HG03342 (cell line): ENCODE measurements at regions not wholly inside any gene's neighbourhood (a gene's known extent, or its start where the extent isn't known, plus 50 kb on each side); places are given as distances from the start of the nearest gene placed in this dataset.

Source experiments
- ATAC-seq: cut with Tn5 transposase; IDR thresholded peaks from one replicate; pipeline ENCODE4 v1.9.1; 2021; ENCODE audit warnings: mild to moderate bottlenecking, moderate library complexity; ENCODE audit not compliant: unreplicated experiment

DNA sequence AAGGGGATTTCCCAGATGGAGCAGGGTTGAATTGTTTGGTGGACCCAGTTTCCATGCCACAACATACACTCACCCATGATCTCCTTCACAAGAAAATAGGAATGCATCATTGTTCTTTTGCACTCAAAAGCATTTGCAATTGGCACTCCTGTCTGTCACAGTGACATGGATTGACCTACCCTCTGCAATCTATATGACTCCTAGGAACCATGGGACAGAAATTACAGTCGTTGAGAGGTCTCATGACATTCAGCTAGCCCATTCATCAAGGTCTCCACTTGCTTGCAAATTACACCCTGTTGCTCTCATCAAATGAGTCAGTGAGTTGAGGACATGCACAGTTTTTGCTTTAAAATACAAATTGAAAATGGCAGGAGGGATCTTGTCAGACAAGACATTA, 448.5 kb downstream of the LPIN1 start:
- no peak for ATAC-seq

DNA sequence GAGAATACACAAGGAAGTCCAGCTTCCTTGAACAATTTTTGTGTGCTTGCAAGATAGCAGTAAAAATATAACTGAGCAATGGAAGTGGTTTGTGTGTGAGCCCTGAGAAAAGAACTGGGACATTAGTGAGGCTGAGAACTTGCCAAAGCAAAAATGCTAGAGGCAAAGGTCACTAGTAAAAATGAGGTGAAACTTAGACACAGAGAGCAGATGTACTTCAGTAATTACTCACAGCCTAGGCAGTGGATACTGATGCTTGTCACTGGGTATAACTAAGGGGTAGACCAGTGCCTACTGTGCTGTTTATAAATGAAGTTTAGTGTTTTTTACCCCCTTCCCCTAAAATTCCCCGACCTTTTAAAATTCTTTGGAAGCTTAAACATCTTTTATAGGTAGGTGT, 450.1 kb downstream of the LPIN1 start:
- ATAC-seq: no peak

DNA sequence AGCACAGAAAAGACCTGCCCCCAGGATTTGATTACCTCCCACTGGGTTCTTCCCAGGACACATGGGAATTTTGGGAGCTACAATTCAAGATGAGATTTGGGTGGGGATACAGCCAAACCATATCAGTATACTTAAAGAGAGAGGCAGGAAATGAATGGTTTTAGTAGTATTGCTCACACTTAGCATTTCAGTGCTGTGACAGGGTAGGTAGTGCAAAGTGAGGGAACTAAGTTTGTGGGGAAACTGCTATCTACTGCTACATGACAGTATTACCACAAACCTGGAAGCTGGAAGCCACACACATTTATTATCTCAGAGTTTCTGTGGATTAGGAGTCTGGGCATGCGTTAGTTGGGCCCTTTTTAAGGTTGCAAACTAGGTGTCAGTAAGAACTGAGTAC, 450.7 kb downstream of the LPIN1 start:
- ATAC-seq: no peak

DNA sequence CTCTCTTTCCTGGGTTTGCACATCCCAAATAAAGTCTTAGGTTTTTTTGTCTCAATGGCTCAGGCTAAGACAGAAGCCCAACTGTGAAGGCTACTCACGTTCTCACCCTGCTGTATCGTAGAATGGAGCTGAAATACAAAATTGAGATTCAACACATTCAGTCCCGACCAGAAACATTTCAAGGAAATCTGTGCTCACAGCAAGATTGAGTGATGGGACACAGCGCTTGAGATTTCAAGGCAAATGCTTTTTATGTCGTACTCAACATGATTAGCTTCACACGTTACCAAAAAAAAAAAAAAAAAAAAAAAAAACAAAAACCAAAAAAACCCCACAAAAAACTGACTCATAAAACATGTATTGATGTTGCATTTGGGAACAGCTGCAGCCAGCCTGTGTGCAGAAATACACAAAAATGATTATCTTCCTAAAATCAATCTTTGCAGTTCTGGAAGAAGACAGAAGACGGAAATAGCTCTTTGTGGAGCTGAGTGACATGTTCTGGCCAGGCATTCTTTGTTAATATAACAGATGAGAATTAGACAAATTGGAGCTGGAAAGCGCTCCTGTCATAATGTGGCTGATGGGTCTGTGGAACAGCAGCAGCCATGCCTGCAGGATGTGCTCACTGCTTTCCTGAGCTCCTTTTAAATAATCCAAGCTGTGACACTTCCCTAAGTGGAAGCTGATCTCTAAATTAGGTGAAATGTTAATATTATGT, 453.2 kb downstream of the LPIN1 start:
- no peak for ATAC-seq

DNA sequence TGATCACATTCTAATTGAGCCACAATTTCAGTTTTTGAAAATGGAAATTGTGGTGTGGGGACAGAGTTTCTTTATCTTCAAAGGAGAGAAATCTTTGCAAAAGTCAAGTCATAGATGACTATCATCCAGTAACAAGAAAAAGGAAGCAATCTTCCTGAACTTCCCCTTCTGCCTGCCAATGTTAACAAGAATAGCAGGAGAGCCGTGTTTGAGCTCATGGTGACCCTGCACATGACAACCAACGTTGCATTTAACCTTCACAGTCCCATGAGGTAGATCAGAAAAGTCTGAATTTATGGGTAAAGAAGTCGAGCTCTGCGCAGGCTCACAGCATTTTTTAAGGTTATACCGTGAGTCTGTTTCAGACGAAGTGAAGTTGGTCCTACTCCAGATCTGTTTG, 454.9 kb downstream of the LPIN1 start:
- no peak for ATAC-seq

DNA sequence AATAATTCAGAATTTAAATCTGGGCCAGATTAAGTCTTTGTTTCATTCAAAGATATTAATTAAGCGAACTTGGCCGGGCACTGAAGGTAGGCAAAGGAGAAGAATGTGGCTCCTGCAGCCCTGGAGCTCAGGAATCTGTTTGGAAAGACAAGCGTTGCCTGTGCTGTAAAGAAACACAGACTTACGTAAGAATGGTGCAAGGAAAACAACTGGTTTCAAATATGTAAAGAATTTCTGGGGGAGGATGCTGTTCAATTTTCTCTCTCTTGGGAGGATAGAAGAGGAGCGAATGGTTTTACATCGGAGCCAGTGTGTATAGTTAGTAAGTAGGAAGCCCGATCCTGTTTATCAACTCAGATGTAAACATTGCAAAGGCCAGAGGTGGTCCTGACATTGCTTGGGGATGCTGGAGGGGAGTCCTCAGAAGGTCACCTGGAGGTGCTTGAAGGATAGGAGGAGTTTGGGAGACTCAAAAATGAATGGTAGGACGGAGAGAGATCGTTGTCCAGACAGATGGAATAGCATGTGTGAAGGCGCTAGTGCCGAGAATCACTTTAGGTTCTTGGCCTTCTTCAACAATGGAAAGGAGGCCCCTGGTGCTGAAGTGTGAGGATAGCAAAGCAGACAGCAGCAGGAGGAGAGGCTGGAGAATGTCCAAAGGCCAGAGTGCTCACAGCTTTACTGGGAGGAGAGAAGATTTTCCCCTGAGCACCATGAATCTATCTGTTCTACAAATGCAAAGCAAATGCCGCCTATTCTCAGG, 456.1 kb downstream of the LPIN1 start:
- no peak for ATAC-seq

DNA sequence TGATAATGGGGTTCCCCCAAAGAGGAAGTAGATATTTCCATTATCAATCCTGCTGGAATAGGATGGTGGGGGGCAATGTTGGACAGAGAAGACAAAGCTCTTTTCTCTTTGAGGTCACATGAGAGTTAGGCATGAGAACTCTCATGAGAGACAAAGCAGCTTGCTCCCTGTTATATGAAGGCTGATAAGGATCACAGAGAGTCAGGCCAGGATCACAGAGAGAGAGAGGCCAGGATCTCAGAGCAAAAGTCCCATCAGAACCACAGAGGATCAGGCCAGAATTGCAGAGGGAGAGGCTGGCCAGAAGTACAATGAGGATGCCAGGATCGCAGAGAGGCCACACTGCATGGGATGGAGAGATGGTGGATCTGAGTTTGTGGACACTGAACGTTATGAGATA, 457.1 kb downstream of the LPIN1 start:
- ATAC-seq: no peak

DNA sequence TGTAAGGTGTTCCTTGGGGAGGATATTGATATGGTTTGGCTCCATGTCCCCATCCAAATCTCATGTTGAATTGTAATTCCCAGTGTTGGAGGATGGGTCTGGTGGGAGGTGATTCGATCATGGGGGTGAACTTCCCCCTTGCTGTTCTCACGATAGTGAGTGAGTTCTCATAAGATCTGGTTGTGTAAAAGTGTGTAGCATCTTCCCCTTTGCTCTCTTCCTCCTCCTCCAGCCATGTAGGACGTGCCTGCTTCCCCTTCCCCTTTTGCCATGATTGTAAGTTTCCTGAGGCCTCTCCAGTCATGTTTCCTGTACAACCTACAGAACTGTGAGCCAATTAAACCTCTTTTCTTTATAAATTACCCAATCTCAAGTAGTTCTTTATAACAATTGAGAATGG, 458.7 kb downstream of the LPIN1 start:
- no peak for ATAC-seq

DNA sequence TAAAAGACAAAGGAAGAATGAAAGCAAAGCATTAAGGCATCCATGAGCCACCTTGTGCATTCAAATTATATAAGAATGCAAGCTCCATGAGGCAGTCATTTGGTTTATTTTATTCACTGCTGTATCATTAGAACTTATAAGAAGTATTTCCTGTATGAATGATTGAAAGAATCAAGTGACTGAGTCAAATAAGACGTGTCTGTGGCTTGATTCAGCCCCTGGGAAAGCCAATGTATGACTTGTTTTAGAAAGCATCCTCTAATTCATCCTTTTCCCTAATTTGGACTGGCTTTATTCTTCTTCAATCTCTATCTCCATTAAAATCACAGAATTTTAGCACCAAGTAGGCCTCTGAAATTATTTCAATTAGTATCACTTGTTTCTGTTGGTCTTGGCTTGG, 461.1 kb downstream of the LPIN1 start:
- ATAC-seq: no peak

DNA sequence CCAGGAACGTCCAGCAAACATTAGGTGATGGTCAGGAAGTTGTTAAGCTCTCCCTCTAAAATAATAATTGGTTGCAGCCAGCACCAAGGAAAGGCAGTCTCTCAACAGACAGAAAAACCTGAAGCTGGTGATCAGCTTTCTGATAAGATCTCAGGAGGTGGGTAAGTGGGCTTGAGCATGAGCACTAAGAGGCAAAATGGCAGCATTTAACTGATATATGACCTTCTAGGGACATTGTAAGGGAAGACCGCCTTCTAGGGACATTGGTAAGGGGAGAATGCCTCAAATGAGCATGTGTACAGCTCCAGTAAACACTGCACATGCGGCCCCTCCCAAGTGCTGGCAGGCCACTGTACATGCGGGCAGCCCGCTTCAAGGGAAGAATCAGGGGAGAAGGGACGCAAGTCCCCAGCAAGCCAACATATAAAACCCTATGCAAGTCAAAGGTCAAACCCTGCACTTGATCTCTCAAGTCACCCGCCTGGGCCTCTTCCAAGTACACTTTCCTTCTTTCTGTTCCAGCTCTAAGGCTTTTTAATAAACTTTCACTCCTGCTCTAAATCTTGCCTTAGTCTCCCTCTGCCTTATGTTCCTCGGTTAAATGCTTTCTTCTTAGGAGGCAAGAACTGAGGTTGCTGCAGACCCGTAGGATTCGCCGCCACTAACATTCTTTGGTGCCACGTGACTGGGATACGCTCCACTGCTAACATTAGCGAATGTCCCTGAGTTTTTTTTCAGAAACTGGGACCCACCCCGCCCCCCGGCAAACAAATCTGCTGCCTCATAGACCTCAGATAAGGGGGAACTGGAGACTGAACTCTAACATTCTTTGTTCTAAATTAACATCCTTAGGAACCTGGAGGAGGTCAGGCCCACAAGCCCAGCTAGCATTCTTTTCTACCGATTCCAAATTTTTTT, 463.8 kb downstream of the LPIN1 start:
- no peak for ATAC-seq

DNA sequence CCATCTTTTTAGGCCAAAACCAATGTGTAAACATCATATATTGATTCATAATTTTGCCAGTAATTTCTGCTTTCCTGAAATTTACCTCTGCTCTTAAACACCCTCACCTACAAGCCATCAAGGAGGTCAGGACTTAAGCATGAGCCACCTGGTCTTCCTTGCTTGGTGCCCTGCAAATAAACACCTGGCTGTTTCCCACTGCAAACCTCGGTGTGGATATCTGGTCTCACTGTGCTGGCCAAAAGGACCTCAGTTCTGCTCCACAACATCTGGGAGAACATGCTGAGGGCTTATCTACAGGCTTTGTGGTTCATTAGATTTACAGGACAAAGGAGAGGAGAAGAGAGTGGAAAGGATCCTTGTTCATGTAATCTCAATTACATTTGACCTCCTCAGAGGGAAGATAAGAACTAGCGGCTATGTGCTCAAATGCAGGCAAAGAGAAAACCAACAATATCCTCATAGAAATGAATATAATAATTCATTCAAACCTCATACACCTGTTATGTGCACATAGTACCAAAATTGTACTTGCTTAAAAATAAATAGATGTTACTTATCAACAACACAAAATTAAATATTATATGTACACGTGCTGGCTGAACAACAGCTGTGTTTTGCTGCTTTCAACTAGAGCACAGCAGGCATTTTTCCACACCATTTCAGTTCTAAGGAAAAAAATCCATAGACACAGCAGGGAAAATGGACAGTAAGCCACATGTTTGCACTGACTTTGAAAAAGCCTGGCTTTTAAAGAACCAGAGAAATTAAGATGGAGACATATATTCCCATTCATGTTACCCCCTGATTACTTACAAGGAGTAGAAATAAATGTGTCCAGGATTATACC, 465.1 kb downstream of the LPIN1 start:
- ATAC-seq: no peak

DNA sequence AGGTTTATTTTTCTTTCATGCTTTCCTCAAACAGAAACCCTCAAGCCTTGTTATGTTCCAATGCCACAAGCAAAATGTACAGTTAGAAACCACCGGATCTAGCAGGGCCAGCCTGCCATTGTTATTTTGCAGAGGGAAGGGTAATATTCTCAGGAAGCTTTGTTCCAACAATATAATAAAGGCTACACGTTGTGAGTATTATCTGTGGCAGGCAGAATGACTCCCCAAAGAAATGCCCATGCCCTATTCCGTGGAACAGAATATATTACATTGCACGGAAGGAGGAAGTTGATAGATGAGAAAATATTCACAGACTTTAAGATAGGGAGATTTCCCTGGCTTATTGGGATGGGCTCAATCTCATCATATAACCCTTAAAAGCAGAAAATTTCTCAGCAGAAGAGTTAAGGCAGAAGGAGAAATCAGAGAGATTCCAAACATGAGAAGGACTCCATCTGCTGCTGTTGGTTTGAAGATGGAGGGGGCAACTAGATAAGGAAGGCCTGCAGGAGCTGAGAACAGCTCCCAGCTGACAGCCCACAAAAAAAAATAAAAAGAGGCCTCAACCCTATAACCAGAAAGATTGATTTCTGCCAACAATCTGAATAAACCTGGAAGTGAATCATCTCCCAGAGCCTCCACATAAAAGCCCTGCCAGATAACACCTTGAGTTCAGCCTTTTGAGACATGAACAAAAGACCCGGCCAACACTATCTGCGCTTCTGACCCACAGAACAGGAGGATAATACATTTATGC, 466.6 kb downstream of the LPIN1 start:
- ATAC-seq: no peak

DNA sequence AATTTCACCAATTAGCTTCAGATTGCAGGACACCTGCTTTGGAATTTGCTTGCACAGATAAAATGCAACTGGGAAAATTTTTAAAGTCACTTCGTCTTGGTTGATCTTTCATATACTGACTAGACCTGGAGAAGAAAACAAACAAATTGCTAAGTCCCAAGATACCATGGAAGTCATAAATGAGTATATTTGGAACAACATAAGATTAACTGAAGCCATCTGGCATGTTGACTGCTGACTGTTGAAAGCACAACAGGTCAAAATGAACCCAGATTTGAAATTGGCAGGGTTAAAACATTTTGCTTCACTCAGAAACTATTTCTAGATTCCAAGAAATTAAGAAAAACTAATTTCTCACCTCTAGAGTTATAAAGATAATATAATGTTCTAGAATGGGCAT, 470.7 kb downstream of the LPIN1 start:
- no peak for ATAC-seq

DNA sequence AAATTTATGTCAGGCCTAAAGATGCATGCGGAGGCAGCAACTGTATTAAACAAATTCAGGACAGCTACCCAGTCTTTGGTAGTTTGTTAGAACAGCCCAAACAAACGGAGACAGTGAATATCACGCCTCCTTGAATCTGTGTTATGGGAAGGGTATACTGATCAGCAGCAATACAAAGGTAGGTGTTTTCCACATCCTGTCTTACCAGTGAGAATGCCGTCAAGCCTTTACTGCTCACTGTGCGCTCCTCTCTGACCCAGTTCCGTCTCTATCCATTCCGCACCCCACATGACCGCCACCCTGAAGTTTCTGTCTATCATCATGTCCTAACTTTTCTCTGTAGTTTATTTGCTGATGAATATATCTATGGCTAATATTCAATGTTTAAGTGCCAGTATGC, 473.3 kb downstream of the LPIN1 start:
- ATAC-seq: no peak

DNA sequence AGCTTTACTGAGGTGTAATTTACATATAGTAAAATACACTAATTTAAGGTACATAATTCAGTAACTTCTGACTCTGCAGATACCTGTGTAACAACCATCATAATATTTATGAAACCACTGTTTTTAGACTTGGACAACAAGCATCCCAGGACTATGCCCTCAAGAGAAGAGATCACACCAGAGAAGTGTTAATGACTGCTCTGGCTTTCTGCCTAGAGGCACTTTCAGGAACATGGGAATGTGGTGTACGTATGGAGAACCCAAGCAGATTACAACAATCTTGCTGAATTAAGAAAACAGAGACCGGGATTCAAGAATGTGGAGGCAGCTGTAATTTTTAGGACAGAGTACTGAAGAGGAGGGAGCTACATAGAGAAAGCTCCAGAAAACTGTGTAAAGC, 475.2 kb downstream of the LPIN1 start:
- no peak for ATAC-seq

DNA sequence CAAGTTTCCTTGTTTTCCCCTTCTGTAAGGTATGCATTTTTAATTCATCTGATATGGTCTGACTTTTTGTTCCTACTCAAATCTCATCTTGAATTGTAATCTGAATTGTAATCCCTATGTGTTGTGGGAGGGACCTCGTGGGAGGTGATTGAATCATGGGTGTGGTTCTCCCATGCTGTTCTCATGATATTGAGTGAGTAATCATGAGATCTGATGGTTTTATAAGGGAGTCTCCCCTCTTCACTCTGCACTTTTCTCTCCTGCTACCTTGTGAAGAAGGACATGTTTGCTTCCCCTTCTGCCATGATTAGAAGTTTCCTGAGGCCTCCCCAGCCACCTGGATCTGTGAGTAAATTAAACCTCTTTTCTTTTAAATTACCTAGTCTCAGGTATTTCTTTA, 476.1 kb downstream of the LPIN1 start:
- ATAC-seq: no peak

DNA sequence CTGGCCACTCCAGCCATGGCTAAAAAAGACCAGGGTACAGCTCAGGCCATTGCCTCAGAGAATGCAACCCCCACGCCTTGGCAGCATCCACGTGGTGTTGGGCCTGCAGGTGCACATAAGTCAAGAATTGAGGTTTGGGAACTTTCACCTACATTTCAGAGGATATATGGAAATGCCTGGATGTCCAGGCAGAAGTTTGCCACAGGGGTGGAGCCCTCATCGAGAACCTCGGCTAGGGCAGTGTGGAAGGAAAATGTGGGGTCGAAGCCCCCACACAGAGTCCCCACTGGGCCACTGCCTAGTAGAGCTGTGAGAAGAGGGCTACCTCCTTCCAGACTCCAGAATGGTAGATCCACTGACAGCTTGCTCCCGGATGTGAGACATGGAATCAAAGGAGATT, 477.3 kb downstream of the LPIN1 start:
- no peak for ATAC-seq

DNA sequence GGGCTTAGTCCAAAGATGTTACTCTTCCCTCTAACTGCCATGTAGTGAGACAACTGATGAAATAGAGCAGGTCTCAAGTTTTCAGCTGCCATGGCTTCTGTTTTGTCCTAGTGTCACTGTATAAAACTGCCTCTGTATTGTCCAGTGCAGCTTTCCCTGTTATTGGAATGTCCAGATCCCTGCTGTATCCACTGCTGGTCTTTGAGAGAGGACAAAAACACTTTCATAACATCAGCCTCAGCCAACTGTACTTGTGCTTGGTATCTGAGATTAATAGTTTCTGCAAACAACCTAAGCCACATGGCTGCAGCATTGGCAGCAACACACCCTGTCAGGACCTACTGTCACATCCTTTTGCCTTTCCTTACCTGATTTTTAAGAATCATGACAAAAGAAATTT, 480.2 kb downstream of the LPIN1 start:
- no peak for ATAC-seq

DNA sequence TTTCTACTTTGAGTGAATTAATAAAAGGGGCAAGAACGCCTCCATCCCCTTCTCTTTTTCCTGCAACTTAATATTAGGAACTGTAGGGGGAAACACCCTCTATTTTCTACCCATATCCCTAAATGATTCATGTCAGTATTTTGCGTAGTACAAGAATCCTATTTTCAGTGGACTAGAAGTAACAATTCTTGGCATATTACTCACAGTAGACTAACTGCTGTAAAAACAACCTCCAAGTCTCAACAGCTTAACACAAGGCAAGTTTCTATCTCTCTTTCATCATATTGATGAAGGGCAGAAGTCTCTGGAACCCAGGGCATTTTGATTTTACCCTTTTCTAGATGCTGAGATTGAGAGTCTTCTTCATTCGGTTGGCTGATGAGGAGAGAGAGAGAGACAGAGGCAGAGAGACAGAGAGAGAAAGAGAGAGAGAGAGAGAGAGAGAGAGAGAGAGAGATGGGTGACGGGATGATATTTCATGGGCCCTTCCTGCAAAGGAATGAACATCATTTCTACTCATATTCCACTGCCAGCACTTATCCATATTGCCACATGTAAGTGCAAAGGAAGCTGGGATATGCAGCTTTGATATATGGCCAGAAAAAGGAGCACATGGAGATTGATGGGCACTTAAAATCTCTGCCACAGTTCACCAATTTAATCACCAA, 481.6 kb downstream of the LPIN1 start:
- ATAC-seq: no peak
